Activated T-cell treated with anti-CD3 and anti-CD28 coated beads for 48 hours (primary cell): ENCODE measurements at regions not wholly inside any gene's neighbourhood (a gene's known extent, or its start where the extent isn't known, plus 50 kb on each side); places are given as distances from the start of the nearest gene placed in this dataset.

Experiments
- DNase-seq: peaks from one replicate; pipeline ENCODE4 v3.0.0-alpha.2; 2020; ENCODE audit warnings: low read depth

DNA sequence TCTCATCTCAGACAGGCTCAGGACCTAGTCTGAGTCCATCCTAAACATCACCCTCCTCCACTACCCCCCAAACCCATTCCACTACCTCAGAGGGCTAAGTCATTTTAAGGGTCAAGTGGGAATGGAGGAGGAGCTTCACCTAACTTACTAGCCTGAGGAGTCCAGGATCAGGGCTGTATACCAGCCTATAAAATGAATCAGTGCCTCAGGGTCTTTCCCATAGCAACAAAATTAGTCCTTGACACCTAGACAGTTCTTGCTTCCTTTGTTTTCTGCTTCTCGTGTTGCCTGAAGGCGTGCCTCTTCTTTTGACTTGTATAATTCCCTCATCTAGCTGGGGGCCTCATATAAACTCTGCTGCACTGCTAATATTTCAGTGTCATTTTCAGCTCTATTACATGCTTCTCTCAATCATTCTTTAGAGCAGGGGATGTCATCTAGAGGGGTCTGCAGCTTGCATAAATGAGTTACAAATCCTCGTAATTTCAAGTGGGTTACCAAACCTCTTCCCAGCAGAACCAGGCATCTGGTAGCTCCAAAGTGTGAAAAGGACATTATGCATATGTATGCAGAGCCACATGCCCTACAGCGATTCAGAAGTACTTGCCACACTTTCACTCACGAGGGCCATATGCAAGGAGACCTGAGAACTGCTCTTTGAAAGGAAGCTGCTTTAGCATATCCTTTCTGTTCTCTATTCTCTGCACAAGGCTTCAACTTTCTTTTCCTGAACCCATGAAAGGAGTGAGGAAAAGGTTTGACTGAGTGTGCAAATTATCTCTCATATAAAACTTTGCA, 311.7 kb upstream of the SEMA6D start:
- no peak for DNase-seq

DNA sequence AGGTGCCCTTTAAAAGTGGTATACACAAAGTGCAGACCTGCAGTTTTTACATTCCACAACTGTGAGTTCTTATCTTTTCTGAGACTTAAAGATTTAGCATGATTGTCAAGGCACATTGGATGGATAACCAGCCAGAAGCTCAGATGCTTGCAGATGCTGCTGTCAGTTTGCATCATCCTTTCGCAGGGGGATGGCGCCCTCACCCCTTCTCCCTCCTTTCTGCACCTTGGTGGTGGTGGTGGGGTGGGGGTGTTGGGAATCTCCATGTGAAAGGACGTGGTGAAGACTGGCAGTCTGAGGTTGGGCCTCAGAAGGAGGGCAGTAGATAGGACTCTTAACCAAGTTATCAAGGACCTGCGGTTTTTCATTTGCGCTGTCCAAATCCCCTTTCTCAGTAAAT, 309.6 kb upstream of the SEMA6D start:
- no peak for DNase-seq

DNA sequence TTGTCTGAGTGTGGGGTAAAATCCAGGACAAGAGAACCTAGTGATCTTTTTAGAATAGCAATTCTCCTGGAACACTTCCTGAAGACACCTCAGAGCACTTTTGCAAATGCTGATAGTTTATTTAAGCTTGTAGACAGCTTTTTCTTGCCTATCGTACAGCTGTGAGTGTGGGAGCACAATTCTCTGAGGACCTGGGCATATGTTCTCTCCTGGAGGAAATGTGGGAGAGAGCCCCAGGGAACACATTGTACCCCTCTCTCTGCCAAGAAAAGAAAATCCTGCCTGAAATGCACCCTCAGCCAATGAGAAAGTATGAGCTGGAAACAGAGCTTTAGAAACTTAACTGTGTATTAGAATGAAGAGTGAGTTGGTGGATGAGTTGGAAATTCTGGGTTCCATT, 308.3 kb upstream of the SEMA6D start:
- no peak for DNase-seq

DNA sequence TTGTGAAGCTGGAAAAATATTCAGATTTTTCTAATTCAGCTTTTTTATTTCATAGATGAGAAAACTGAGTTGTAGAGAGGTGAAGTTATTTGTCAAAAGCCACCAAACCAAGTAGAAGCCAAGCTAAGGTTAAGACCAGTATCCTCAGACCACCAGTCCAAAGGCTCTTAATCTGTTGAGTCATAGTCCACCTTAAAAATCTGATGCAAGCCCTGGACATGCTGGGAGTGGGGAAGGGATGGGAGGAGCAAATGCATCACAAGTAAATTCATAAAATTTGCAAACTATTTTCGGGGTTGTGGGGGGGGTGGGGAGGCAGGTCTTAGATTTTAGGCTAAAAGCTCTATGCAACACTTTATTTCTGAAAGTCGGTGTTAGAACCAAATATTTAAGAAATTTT, 307.7 kb upstream of the SEMA6D start:
- DNase-seq, result no peak

DNA sequence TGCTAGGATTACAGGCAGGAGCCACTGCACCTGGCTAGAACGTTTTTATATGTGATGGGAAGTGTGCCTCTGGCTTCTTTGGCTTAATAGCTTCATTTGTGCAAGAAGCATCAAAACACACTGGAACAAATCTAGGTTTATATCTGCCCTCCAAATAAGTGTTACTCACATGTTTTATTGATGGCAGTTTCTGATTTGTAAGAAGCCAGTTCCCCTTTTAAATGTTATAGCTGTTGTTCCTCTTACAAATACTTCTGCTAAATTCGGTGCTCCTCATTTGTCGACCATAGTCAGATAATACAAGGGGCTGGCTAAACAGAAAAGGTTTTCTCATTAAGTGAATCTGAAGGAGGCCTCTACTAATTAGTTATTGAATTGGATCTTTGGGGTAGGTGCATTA, 307.1 kb upstream of the SEMA6D start:
- no peak for DNase-seq

DNA sequence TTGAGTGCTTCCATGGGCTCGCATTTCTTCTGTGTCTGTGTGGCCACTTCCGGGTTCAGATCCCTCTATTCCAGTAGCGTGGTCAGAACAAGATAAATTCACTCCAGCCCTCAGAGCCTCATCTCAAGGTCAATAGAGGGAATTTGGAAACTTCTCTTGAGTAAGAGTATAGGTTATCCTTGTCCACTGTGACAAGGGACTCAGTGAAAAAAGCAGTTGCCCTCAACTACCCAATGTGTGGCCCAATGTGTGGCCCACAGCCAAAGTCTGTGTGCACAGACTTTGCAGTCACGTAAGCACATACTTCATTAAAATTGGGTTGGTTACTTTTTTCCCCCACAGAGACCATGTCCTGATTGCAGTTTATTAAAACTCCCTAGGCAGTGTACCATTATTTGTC, 305.6 kb upstream of the SEMA6D start:
- DNase-seq, result no peak

DNA sequence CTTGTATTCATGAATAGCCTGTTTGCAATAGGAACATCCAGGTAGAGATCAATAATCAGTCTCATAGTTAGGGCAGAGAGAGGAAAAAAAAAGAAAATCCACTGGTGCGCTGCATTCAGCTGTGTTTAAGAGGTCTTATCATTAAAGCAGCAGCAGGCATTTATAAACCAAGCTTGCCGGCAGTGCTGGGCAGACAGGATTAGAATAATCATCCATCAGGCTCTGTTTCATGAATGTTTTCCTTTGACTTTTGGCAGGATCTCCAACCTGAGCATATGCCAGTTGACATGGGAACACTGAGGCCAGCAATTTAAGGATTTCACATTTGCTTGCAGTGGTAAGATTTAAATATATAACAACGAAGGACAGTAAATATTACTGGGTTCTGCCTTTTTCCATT, 305.2 kb upstream of the SEMA6D start:
- no peak for DNase-seq

DNA sequence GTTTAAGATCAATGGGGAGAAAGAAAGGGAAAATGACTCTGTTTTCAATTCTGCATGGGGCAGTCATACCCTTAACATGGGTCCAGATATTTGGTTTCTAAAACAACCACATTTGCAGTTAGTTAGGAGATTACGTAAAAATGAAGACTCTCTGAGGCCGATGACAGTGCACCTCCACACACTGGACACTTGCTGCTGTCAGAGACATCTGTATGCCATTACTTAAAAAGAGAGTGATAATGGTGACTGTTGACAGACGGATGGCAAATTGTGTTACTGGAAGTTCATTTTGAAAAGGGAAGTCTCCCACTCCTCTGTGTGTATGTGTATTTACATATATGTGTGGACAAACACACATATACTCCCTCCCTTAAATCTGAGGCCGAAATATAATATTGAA, 304.5 kb upstream of the SEMA6D start:
- DNase-seq, result no peak

DNA sequence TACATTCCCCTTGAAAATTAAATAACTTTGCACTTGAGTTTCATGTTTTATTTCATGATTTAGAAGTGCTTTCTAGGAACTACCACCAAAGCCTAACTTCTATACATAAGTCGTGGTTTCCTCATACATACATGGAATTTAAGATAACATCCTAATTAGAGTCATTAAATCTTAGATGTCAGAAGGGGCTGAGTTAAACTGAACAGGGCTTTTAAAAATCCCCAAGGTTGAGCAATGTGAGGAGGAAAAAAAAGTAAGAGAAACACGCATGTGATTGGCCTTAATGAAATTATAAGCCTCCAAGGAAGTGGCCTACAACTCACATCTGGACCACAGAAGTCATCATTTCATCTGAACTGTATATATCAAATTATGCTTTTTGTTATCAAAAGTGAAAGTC, 303.1 kb upstream of the SEMA6D start:
- no peak for DNase-seq

DNA sequence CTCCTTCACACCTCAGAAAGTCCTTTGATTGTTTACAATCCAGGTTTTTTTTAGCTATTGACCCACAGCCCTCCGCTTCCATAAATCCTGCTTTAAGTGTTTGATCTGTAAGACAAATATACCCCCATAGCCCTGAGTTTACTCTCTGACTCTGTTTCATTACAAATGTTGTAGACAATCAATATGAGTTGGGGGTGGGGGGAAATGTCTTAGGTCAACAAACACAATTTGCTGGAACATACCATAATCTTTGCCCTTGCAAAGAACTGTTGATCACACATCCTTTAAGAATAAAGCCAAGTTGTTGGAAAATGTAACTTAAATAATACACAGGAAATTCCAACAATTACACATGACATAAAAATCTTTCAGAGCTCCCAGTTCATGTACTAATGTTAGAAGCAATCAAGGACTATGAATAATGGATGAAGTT, 301.8 kb upstream of the SEMA6D start:
- no peak for DNase-seq

DNA sequence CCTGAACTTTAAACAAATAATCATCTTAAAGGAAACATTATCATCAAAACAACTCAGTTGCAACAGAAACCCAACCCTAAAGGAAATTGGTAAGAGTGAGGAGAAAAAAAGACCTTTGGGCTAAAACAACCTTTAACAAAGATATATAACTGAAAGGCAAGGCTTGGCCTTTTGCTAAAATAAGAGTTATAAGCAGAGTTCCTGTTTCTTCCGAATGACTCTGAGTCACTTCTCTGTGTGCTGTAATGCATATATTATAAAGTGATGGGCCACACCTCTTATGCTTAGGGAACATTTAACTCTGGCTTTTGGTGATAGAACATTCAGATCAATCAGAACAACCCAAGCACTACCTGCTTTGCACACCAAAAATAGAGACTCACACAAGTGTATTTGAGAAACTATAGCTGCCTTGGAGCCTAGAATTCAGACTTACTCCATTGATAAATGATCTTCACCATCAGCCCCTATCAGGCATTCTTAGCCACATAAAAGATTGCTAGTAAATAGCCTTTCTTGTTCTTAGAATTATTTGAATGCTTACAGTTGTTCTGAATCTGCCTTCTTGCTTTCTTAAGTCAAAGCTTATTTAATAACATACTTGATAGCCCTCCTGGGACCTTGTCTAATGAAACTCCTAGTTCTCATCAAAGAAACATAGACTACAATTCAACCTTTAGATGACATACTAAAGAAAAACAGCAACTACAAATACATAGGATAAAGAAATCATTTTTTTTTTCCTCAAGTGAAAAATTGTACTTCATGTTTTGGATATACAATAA, 294.2 kb upstream of the SEMA6D start:
- no peak for DNase-seq

DNA sequence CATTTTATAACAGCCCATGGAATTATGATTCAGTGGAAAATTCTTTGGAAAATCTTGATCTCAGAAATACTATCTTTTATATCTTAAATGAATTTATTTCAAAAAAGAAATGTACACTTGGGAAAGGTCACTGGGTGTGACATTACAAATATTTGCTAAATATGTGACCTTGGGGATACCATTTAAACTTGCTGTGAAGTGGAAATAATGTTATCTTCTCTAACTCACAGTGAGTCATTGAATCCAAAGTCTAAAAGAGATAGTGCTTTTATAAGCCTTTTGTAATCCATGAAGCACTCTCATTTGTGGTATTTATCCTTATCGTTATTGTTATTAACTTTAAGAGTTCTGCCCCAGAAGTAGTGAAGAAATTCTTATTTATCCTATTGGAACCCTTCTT, 289.8 kb upstream of the SEMA6D start:
- no peak for DNase-seq

DNA sequence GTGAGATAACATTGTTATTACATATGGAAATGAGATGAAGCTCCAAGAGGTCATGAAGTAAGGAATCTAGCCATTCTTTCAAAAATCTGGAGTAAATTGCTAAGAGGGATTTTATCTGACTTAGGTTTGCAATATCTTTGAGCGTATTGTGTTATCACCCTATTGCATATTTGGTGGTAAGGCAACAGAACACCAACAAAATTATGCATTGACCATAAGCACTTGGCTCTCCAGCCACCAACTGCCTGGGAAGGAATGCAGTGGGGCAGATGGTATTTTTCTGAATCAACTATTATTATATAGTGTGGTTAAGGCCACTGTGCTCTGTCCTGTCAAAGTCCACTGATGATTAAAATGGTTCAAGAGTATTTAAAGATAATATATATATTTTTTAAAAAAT, 287.9 kb upstream of the SEMA6D start:
- DNase-seq, result no peak

DNA sequence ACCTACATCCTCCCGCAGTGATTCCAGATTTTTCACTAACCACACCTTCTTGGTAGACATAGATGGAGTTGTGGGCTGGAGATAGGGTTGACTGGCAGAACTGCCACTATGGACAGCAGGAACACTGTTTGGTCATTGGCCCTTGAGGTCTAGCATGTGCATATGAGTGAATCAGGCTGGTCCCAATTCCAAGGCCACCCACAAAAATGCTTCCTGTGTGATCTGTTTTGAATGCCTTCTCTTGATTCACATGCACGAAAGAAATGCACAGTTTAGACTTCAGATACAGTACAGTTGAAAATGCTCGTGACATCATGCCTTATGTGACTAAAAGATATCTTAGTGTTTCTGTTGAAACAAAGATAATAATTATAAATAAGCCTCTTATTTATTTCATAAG, 285.8 kb upstream of the SEMA6D start:
- DNase-seq, result no peak

DNA sequence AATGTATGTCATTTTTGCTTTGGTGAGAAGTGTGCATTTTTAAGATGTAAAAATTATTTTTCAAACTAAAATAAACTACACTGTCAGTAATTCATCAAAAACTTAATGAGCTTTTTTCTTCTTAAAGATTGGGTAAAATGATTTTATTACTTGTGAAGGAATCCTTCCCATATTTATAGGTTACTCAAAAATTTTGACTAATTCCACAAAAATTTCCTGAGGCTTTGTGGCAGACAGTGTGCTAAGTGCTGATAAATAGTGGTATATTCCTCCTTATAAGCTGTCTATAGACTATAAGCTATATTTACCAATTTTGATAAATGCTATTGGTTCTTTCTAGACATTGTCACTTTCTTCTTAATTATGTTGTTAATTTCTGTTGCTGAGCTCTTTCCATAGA, 284.5 kb upstream of the SEMA6D start:
- DNase-seq, result no peak

DNA sequence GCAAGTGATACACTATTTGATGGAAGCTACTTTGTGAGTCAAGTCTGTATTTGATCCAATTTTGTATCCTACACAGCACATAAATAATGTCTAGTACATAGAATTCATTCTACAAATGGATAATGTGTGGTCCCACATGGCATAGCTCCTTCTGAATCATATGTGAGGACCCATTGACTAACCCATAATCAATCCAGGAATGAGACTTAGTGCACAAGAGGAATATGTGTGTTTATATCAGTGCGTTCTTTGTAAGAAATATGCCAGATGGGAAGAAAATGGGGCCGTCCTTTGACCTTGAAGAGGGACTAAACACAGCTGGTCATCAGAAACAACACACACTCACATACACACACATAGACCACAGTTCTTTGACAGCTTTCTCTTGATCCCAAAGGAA, 282.7 kb upstream of the SEMA6D start:
- no peak for DNase-seq

DNA sequence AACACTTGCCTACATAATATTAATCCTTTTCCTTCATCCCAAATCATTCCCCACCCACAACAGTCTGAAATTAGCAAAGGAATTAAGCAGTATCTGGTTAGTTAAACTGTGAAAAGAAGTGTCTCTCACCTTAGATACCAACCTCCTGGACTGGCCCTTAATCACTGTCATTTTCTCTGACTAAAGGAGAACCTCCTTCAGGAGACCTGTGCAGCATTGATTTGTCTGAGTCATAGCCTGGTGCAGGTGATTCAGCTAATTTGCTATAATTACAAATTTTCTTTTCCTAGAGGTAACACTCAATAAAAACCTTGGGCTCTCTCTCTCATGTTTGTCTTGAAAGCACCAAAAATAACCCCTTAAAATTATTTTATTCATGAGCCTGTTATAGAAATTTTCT, 279.8 kb upstream of the SEMA6D start:
- no peak for DNase-seq

DNA sequence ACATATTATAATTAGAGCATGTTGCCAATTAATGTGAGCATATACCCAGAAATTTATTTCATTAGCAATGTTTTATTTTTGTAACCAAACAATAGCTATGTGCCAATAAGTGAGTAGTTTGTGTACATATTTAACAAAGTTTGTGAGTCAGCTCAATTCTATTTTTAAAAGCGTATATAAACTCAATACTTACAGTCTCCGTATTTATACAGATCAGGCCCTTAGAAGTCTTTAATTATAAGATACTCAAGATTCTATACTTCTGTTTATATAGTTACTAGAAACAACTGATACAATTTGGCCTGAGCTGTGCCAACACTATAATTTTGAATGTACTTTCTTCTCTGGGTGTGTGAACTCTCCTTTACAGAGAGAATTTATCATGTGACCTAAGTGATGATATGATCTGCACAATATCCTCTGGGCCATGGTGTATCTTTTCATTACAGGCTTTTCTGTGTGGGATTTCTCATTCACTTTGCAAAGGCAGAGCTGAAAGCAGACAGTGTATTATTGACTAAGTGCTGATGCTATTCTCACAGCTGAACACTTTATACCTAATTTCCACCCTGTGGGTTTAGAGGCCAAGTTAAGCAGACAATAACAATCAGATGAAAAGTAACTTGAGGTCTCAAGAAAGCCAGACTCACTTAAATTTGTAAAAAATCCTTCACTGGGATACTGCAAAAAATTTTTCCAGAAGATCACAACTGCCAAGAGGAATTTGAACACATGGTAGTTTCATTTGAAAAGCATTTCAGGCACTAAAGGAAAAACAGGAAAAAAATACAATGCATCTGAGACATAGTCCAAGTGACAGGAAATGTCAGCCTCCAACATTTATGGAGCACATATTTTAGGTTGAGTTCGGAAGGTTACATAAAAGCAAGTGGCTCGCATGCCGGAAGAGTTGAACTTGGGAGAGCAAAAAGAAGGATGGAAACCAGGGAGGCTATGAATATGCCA, 277.9 kb upstream of the SEMA6D start:
- no peak for DNase-seq

DNA sequence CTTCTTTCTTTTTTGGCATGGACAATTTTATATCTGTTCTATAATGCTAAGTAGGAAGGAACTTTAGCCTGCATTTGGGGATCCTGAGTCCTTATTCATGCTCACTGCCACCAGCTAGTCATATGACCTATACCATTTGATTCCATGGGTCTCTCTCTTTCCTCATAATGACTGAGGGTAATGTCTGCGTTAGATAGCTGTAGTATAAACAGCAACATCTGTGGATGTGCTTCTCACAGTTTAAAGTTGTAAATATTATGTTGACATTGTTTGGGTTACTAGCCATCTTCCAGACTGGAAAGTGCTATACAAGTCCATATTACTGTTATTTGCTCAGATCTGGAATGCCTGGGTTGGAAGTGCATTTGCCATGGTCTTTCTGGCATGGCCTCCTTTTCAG, 274.9 kb upstream of the SEMA6D start:
- DNase-seq, result no peak

DNA sequence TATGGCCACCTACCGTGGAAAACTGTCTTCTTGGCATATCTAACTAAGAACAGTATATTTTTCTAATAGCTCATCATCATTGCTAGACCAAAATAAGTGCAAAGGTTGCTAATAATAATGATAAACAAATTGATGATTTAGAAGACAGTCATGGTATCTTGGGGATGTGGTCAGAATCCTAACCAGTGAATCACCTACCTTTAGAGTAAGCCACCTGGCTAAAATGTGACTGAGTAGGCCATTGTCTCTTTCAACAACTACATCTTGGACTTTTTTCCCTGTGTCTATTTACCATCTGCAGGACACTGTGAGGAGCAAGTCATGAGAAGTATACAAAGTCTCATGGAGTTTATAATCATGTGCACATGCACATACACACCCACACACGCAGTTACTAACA, 273.5 kb upstream of the SEMA6D start:
- DNase-seq, result no peak

DNA sequence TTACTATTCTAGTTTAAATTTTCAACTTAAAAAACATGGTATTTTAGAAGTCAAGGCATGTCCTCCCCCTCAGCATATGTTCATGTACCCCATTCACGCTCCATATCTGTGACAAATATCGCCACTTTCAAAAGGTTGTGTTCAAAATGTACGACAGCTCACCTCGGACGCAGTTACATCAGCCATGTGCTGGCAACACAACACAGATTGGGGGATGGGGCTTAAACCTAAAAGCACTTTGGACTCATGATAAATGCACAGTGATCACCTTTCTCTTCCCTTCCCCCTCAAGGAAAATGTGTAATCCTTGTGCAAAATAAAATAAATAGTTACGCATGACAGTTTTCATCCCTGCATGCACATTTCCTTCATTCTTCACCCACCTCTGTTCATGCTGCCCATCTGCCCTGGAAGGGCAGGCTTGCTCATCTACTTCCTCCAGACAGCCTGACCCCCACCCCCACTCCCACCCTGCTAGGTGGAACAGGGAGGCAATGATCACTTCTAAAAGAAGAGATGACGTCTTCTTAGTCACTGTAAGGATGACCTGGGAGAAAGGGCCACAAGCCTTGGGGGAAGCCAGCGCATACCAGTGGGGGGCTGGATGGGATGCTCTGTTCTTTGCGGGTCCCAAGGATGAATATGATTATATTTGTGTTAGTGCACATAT, 271.4 kb upstream of the SEMA6D start:
- DNase-seq, result no peak
